ENCODE measurements at regions not wholly inside any gene's neighbourhood (a gene's known extent, or its start where the extent isn't known, plus 50 kb on each side); places are given as distances from the start of the nearest gene placed in this dataset.
"Not testable (repeated sequence)": the region's sequence is repeated elsewhere in the genome, so short reads cannot be mapped to it uniquely, and the experiment has no call there.

- no peak for DNase-seq
Observed at GRCh38 chr4:54585321-54586000, 72.3 kb upstream of the KIT start.

- DNase-seq, result no peak
Observed at GRCh38 chr4:54586320-54586955, 71.3 kb upstream of the KIT start.

GRCh38 chr4:54587107-54587891 lies 70.5 kb upstream of the KIT start:
- DNase-seq, result no peak

GRCh38 chr4:54588404-54588803 lies 69.4 kb upstream of the KIT start:
- DNase-seq, result no peak

GRCh38 chr4:54589586-54589985 lies 68.2 kb upstream of the KIT start:
- DNase-seq, result no peak

- DNase-seq, result no peak
Observed at GRCh38 chr4:54593795-54594322, 63.9 kb upstream of the KIT start.

GRCh38 chr4:54596201-54596600 lies 61.6 kb upstream of the KIT start:
- DNase-seq, result no peak

- DNase-seq, result not testable (repeated sequence)
Observed at GRCh38 chr4:54597678-54598077, 60.1 kb upstream of the KIT start.

GRCh38 chr4:54602175-54602574 lies 55.6 kb upstream of the KIT start:
- not testable (repeated sequence) for DNase-seq

GRCh38 chr4:54607067-54607466 lies 50.7 kb upstream of the KIT start:
- no peak for DNase-seq

- DNase-seq, result no peak
Observed at GRCh38 chr4:54607521-54607920, 50.2 kb upstream of the KIT start.

Measured in NCI-H526 (cell line).